ENCODE measurements at regions not wholly inside any gene's neighbourhood (a gene's known extent, or its start where the extent isn't known, plus 50 kb on each side); places are given as distances from the start of the nearest gene placed in this dataset.

DNA sequence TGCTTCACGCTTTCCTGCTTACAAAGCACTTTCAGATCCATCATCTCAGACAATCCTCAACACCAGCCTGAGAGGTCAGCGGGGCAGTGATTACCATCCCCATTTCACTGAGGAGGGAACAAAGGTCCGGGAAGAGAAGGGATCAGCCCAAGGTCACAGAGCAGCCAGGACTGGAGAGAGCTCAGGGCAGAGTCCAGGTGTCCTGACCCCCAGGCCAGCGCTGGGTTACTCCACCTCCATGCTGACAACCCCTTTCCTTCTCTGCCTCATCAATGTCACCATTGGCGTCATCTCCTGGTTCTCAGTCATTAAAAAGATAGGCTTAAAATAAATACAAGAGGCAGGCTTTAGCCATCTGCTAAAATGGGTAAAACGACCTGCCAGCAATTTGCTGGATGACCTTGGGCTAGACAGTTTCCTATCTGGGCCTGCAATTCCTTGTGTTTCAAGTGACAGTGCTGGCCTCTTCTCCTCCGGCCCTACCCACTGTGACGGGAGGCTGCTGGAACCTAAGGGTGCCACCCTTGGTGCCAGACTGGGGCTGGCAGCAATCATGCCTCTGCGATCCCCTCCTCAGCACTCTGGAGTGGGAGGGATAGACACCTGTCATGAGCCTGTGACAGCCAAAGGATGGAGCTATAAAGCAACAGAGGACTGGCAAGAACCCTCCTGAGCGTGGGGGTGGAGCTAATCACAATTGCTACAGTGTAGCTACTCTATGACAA lies 79.5 kb upstream of the CCL1 start:
- TF ChIP-seq, protein P1, sequence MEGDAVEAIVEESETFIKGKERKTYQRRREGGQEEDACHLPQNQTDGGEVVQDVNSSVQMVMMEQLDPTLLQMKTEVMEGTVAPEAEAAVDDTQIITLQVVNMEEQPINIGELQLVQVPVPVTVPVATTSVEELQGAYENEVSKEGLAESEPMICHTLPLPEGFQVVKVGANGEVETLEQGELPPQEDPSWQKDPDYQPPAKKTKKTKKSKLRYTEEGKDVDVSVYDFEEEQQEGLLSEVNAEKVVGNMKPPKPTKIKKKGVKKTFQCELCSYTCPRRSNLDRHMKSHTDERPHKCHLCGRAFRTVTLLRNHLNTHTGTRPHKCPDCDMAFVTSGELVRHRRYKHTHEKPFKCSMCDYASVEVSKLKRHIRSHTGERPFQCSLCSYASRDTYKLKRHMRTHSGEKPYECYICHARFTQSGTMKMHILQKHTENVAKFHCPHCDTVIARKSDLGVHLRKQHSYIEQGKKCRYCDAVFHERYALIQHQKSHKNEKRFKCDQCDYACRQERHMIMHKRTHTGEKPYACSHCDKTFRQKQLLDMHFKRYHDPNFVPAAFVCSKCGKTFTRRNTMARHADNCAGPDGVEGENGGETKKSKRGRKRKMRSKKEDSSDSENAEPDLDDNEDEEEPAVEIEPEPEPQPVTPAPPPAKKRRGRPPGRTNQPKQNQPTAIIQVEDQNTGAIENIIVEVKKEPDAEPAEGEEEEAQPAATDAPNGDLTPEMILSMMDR (IDR thresholded peaks at IDR 0.05) = no peak
- no peak for TF ChIP-seq POLR2A (IDR thresholded peaks at IDR 0.05)

Data from heart left ventricle (tissue), 13 donors.